Body of pancreas (tissue), 4 donors: ENCODE measurements at regions not wholly inside any gene's neighbourhood (a gene's known extent, or its start where the extent isn't known, plus 50 kb on each side); places are given as distances from the start of the nearest gene placed in this dataset.
A peak's percentile ranks its signal among the peaks of the same experiment; 100 is the strongest.

Source experiments
- ATAC-seq: fragments of 150-250 bp; one replicate; pipeline ENCODE4 v1.9.1; 2016
- DNase-seq, 4 donors: peaks; one replicate each; pipeline ENCODE4 v3.0.0-alpha.2; 2019
- H3K27ac ChIP-seq, 4 donors: fragments of 200-600 bp; sonication (generic); 1 replicate in 3 of 4; 2 replicates in 1 of 4; pipeline versions ENCODE4 v1.5.1 to v1.6.1; 2016 to 2019; ENCODE audit warnings: mild to moderate bottlenecking in 1 of 4, mixed read lengths in 1 of 4, moderate library complexity in 1 of 4
- H3K27me3 ChIP-seq, 2 donors: fragments of 200-600 bp; sonication (generic); one replicate each; pipeline ENCODE4 v1.6.0; 2016; ENCODE audit warnings: mild to moderate bottlenecking in 1 of 2
- H3K36me3 ChIP-seq, 2 donors: fragments of 200-600 bp; sonication (generic); replicated peaks in 1 of 2; 2 replicates each; pipeline ENCODE4 v1.5.1; 2016; ENCODE audit warnings: low read depth in 2 of 2; ENCODE audit not compliant: insufficient read depth in 1 of 2
- H3K4me1 ChIP-seq: fragments of 200-600 bp; sonication (generic); one replicate; pipeline ENCODE4 v1.6.0; 2016
- H3K4me3 ChIP-seq, 2 donors: fragments of 200-600 bp; sonication (generic); 1 replicate in 1 of 2; 2 replicates in 1 of 2; pipeline ENCODE4 v1.5.1; 2016 to 2019
- H3K9me3 ChIP-seq, 3 donors: fragments of 200-600 bp; sonication (generic); 1 replicate in 2 of 3; 2 replicates in 1 of 3; pipeline ENCODE4 v1.5.1; 2016
- CTCF ChIP-seq, 7 experiments: fragments of 450-650 bp in 4 of 7; fragments of 200-600 bp in 3 of 7; sonication (generic) in 3 of 7; IDR thresholded peaks; one replicate each; pipeline ENCODE4 v1.5.1; 2016 to 2019; ENCODE audit warnings: antibody characterized with exemption in 7 of 7
- POLR2A ChIP-seq, 3 donors: fragments of 450-650 bp; IDR thresholded peaks; one replicate each; pipeline ENCODE4 v1.6.1; 2016; ENCODE audit warnings: antibody characterized with exemption in 3 of 3, mild to moderate bottlenecking in 2 of 3
- WGBS, 2 donors: methylation state at CpG; one replicate each; pipeline ENCODE4 v1.1.5; 2017; 5-methylcytosine and 5-hydroxymethylcytosine counted together
- intact Hi-C: fragments of 100-400 bp; cut with DNase I; formaldehyde crosslinking; loops from one replicate; pipeline ENCODE4 v1.15.1; 2023

DNA sequence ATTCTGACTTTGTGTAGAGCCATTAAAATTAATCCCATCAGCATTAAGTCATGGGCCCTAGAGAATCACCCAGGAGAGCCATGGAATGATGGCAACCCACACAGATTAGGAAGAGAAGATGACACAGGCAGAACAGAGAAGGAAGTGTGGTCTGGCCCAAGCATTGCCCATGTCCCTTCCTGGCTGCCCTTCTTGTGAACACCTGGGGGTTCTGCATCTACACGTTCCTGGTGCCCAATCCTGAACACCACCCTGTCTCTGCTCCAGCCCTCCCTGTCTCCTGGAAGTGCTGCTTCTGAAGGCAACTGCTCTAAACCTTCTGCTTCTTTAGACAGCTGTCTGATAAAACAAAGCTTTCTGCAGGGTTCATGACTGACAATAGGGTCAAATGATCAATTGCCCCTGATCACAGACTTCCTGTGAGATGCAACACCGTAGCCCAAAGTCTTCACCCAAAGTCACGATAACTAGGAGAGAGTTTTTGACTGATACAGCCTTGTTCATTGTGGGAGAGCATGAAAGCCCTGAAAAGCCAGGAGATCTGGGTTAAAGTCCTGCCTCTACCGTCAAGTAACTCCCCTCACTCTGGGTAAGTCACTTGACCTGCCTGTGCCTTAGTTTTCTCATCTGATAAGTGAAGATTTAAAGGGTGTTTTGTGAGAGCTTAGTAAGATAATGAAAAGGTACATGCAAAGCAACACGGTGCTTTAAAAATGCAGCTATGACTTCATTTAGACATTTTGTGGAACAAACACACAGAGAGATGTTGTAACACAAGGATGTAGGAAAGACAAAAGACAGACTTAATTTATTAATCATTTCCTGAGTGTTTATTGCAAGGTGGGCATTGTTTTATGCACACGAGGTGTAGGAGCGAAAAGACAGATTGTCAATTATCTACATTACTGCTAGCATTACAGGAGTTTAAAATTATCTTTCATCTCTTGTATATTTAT lies 291.2 kb upstream of the STXBP5 start:
- intact Hi-C loops: no loop called here
- Histone ChIP-seq H3K9me3 (no peaks in the 10 kb centered on the region), H3K27ac (peak overlapping the region in 1 of 4 donors; percentile 64), H3K36me3 (no peaks in the 10 kb centered on the region), H3K27me3 (no peaks in the 10 kb centered on the region), H3K4me1 (no peaks in the 10 kb centered on the region), H3K4me3 (no peak overlapping the region)
- ATAC-seq: no peak
- WGBS, 2 donors: 60 to 76% methylated on average over 7 of the region's 7 CpGs
- DNase-seq: no peak
- TF ChIP-seq CTCF (IDR thresholded peaks at IDR 0.05): no peak
- TF ChIP-seq POLR2A (IDR thresholded peaks at IDR 0.05): no peak

DNA sequence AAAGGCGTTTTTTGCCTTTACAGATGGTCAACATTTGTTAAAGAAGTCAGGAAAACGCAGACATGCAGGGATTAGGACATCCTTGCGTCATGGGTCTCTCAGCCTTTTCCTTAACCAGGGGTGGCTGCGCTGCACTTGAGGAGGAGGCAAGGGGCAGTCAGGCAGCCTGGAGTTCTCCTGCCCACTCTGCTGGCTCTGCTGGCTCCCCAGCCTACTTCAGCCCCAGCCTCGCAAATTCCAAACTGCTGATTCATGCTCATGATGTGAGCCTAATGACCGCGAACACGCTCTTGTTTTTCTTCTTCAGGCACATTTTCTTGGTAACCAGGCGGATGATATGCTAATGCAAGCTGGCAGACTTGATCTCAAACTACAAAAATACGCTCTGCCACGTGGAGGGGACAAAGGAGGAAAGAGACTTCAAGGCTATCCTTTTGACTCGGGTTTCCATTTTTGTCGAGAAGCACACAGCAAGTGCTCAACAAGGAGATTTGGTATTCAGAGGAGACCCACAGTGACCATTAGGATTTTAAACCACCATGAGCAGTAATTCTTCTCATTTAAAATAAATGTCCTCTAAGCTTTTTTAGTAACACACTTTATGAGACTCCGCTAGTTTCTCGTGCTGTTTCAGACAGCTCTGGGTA lies 290.3 kb upstream of the STXBP5 start:
- no peak for TF ChIP-seq CTCF (IDR thresholded peaks at IDR 0.05)
- TF ChIP-seq POLR2A (IDR thresholded peaks at IDR 0.05): peak in 1 of 3 donors; percentile 11
- Histone ChIP-seq H3K4me1 (no peaks in the 10 kb centered on the region), H3K36me3 (no peaks in the 10 kb centered on the region), H3K27me3 (no peaks in the 10 kb centered on the region), H3K9me3 (no peaks in the 10 kb centered on the region), H3K27ac (peak overlapping the region; percentile 26 to 64 (median 40)), H3K4me3 (no peak overlapping the region)
- peak; percentile 80 for ATAC-seq
- WGBS, 2 donors: 43 to 57% methylated on average over 15 of the region's 15 CpGs
- intact Hi-C loops: no loop called here
- DNase-seq: peak; percentile 36 to 68 (median 55)

DNA sequence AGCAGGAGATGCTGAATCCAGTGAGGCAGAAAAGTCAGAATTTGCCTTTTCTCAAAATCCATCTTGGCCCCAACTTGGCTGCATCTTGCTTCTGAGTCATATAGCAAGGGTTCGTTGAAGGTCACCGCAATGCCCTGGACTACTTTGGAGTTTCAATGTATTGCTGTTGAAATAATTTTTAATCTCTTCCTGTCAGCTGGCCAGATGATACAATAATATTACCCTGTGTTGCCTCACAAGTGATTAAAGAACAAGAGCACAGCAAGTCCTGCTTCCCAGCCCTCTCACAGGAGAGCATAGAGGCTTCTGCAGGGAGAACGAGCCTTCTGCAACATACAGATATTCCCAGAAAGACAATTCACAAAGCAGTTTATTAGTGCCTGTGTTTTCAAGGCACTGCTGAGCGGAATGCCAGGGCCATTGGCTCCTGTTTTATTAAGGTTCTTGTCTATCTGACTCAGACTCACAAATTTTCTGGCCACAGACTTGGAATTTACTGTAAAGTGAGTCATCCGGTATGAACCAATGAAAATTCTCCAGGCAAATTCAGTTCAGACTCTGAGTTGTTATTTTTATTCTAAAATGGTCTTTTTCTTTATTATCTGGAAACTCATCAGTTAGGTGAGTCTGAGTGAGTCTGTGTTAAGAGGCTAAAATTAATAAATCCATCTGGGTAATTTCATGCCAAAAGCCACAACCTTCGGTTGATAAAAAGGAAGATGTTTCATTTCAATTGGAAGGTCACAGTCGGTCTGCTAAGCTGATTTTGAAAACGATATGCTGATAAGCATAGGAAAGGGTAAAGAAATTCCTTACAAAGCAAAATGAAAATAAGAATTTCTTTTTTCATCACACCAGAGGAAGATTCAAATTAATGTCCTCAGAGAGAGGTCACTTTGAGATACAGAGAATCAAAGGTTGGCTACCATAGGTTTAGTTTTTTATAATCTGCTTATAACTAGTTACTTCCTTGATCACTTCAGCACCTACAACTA lies 289.4 kb upstream of the STXBP5 start:
- no peaks in the 10 kb centered on the region for H3K4me1 ChIP-seq
- intact Hi-C loops: no loop called here
- 53 to 63% methylated on average over 8 of the region's 8 CpGs for WGBS, 2 donors
- H3K27me3 ChIP-seq: no peaks in the 10 kb centered on the region
- DNase-seq (peak; percentile 12 to 37 (median 18)), ATAC-seq (peak; percentile 58)
- H3K9me3 ChIP-seq: no peaks in the 10 kb centered on the region
- TF ChIP-seq POLR2A (IDR thresholded peaks at IDR 0.05) (no peak), CTCF (IDR thresholded peaks at IDR 0.05) (no peak)
- H3K4me3 ChIP-seq: no peak overlapping the region
- H3K36me3 ChIP-seq: no peaks in the 10 kb centered on the region
- peak overlapping the region; percentile 26 to 64 (median 40) for H3K27ac ChIP-seq

DNA sequence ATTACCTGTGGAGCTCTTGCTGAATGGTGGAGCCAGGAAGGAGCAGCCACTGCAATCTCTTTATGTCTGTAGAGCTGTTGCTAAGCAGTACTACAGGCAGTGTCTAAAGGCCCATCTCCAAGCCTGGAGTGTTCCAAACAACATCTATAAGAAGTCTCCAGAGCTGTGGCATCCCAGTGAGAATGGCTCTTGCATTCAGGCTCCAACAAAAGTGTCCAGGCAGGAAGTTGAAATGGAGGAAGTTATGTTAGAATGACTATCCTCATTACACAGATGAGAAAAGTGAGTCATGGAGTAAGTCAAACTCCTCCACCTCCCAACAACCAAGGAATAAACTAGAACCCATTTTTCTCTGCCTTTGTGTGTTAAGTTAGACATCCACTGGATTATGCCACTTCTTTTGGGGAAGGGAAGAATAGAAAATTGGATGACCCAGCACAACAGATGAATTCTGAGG lies 288.5 kb upstream of the STXBP5 start:
- Histone ChIP-seq H3K36me3 (no peaks in the 10 kb centered on the region), H3K27me3 (no peaks in the 10 kb centered on the region), H3K4me3 (no peak overlapping the region), H3K27ac (no peak overlapping the region), H3K9me3 (no peaks in the 10 kb centered on the region), H3K4me1 (no peaks in the 10 kb centered on the region)
- TF ChIP-seq CTCF (IDR thresholded peaks at IDR 0.05) (no peak), POLR2A (IDR thresholded peaks at IDR 0.05) (no peak)
- intact Hi-C loops: no loop called here
- ATAC-seq (no peak), DNase-seq (no peak)
